NCI-H2227 (cell line): ENCODE measurements at regions not wholly inside any gene's neighbourhood (a gene's known extent, or its start where the extent isn't known, plus 50 kb on each side); places are given as distances from the start of the nearest gene placed in this dataset.
"Not testable (repeated sequence)": the region's sequence is repeated elsewhere in the genome, so short reads cannot be mapped to it uniquely, and the experiment has no call there.

Experiments used
- DNase-seq: peaks from one replicate; lab custom pipeline; 2025; ENCODE audit not compliant: unreplicated experiment; lab: John Stamatoyannopoulos, UW

- no peak for DNase-seq
Observed at GRCh38 chr2:146385031-146385430, 1459.8 kb upstream of the ACVR2A start.

GRCh38 chr2:146376511-146377064 is 1468.2 kb upstream of the ACVR2A start:
- no peak for DNase-seq

GRCh38 chr2:146374505-146374904 is 1470.3 kb upstream of the ACVR2A start:
- no peak for DNase-seq

GRCh38 chr2:146371364-146371763 is 1473.5 kb upstream of the ACVR2A start:
- not testable (repeated sequence) for DNase-seq

- DNase-seq: no peak
Observed at GRCh38 chr2:146370826-146371225, 1474.0 kb upstream of the ACVR2A start.

- no peak for DNase-seq
Observed at GRCh38 chr2:146366276-146366675, 1478.6 kb upstream of the ACVR2A start.

- no peak for DNase-seq
Observed at GRCh38 chr2:146365041-146365440, 1479.8 kb upstream of the ACVR2A start.

GRCh38 chr2:146363731-146364130 is 1481.1 kb upstream of the ACVR2A start:
- DNase-seq: no peak

- no peak for DNase-seq
Observed at GRCh38 chr2:146351689-146352088, 1493.1 kb upstream of the ACVR2A start.

- DNase-seq: no peak
Observed at GRCh38 chr2:146349334-146349733, 1495.5 kb upstream of the ACVR2A start.

GRCh38 chr2:146324951-146325350 is 1519.9 kb upstream of the ACVR2A start:
- DNase-seq: no peak

GRCh38 chr2:146323564-146323963 is 1521.3 kb upstream of the ACVR2A start:
- no peak for DNase-seq

GRCh38 chr2:146321175-146321574 is 1523.7 kb upstream of the ACVR2A start:
- no peak for DNase-seq

GRCh38 chr2:146317959-146318358 is 1526.9 kb upstream of the ACVR2A start:
- no peak for DNase-seq

GRCh38 chr2:146312899-146313298 is 1531.9 kb upstream of the ACVR2A start:
- DNase-seq: no peak

- DNase-seq: no peak
Observed at GRCh38 chr2:146305164-146305563, 1539.7 kb upstream of the ACVR2A start.

GRCh38 chr2:146301287-146301686 is 1543.5 kb upstream of the ACVR2A start:
- no peak for DNase-seq

GRCh38 chr2:146295080-146295670 is 1549.7 kb upstream of the ACVR2A start:
- DNase-seq: no peak

GRCh38 chr2:146287281-146287680 is 1557.5 kb upstream of the ACVR2A start:
- no peak for DNase-seq

- no peak for DNase-seq
Observed at GRCh38 chr2:146278881-146279280, 1565.9 kb upstream of the ACVR2A start.

GRCh38 chr2:146271131-146271831 is 1573.5 kb upstream of the ACVR2A start:
- no peak for DNase-seq

- DNase-seq: no peak
Observed at GRCh38 chr2:146270618-146271017, 1574.2 kb upstream of the ACVR2A start.

GRCh38 chr2:146267093-146267492 is 1577.7 kb upstream of the ACVR2A start:
- DNase-seq: no peak
